Stimulated activated CD4-positive, alpha-beta T cell treated with anti-CD3 and anti-CD28 coated beads, Interleukin-15, amount 100 ng/mL, for 48 hours (primary cell): ENCODE measurements at regions not wholly inside any gene's neighbourhood (a gene's known extent, or its start where the extent isn't known, plus 50 kb on each side); places are given as distances from the start of the nearest gene placed in this dataset.

ENCODE experiments used
- DNase-seq, 2 donors: peaks; one replicate each; pipeline ENCODE4 v3.0.0-alpha.2; 2020; ENCODE audit warnings: low read depth in 2 of 2

- DNase-seq: no peak
Measured at GRCh38 chr2:177342736-177343135, 49.8 kb upstream of the AGPS start.
